ENCODE measurements at regions not wholly inside any gene's neighbourhood (a gene's known extent, or its start where the extent isn't known, plus 50 kb on each side); places are given as distances from the start of the nearest gene placed in this dataset.

DNA sequence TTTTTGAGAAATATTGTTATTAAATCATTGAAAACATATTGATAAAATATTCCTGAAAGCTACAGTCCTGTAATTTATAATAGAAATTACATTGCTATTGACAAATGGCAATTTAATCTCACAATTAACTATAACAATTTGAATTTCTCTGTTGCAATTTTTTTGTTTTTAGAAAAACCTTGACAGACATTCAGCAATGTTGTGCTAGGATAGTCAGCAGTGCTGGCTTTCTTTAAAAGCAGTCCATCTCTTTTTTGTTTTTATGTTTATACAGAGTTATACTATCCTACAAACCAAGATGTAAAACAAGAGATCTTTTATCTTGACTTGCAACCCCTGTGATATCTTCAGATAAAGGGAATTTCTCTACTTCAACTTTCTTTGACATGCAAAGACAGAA, 93.1 kb downstream of the TUSC7 start (continued):
- TF ChIP-seq, protein P1, sequence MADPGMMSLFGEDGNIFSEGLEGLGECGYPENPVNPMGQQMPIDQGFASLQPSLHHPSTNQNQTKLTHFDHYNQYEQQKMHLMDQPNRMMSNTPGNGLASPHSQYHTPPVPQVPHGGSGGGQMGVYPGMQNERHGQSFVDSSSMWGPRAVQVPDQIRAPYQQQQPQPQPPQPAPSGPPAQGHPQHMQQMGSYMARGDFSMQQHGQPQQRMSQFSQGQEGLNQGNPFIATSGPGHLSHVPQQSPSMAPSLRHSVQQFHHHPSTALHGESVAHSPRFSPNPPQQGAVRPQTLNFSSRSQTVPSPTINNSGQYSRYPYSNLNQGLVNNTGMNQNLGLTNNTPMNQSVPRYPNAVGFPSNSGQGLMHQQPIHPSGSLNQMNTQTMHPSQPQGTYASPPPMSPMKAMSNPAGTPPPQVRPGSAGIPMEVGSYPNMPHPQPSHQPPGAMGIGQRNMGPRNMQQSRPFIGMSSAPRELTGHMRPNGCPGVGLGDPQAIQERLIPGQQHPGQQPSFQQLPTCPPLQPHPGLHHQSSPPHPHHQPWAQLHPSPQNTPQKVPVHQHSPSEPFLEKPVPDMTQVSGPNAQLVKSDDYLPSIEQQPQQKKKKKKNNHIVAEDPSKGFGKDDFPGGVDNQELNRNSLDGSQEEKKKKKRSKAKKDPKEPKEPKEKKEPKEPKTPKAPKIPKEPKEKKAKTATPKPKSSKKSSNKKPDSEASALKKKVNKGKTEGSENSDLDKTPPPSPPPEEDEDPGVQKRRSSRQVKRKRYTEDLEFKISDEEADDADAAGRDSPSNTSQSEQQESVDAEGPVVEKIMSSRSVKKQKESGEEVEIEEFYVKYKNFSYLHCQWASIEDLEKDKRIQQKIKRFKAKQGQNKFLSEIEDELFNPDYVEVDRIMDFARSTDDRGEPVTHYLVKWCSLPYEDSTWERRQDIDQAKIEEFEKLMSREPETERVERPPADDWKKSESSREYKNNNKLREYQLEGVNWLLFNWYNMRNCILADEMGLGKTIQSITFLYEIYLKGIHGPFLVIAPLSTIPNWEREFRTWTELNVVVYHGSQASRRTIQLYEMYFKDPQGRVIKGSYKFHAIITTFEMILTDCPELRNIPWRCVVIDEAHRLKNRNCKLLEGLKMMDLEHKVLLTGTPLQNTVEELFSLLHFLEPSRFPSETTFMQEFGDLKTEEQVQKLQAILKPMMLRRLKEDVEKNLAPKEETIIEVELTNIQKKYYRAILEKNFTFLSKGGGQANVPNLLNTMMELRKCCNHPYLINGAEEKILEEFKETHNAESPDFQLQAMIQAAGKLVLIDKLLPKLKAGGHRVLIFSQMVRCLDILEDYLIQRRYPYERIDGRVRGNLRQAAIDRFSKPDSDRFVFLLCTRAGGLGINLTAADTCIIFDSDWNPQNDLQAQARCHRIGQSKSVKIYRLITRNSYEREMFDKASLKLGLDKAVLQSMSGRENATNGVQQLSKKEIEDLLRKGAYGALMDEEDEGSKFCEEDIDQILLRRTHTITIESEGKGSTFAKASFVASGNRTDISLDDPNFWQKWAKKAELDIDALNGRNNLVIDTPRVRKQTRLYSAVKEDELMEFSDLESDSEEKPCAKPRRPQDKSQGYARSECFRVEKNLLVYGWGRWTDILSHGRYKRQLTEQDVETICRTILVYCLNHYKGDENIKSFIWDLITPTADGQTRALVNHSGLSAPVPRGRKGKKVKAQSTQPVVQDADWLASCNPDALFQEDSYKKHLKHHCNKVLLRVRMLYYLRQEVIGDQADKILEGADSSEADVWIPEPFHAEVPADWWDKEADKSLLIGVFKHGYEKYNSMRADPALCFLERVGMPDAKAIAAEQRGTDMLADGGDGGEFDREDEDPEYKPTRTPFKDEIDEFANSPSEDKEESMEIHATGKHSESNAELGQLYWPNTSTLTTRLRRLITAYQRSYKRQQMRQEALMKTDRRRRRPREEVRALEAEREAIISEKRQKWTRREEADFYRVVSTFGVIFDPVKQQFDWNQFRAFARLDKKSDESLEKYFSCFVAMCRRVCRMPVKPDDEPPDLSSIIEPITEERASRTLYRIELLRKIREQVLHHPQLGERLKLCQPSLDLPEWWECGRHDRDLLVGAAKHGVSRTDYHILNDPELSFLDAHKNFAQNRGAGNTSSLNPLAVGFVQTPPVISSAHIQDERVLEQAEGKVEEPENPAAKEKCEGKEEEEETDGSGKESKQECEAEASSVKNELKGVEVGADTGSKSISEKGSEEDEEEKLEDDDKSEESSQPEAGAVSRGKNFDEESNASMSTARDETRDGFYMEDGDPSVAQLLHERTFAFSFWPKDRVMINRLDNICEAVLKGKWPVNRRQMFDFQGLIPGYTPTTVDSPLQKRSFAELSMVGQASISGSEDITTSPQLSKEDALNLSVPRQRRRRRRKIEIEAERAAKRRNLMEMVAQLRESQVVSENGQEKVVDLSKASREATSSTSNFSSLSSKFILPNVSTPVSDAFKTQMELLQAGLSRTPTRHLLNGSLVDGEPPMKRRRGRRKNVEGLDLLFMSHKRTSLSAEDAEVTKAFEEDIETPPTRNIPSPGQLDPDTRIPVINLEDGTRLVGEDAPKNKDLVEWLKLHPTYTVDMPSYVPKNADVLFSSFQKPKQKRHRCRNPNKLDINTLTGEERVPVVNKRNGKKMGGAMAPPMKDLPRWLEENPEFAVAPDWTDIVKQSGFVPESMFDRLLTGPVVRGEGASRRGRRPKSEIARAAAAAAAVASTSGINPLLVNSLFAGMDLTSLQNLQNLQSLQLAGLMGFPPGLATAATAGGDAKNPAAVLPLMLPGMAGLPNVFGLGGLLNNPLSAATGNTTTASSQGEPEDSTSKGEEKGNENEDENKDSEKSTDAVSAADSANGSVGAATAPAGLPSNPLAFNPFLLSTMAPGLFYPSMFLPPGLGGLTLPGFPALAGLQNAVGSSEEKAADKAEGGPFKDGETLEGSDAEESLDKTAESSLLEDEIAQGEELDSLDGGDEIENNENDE (IDR thresholded peaks at IDR 0.05; ENCODE audit: insufficient replicate concordance, low read length), result no peak
- no peak for TF ChIP-seq RBBP5 (IDR thresholded peaks at IDR 0.05; ENCODE audit: borderline replicate concordance, low read depth, low read length)
- TF ChIP-seq POLR2AphosphoS5 (IDR thresholded peaks at IDR 0.05; ENCODE audit: low read depth, low read length), result no peak
